Endodermal cell (in vitro differentiated cells): ENCODE measurements at regions not wholly inside any gene's neighbourhood (a gene's known extent, or its start where the extent isn't known, plus 50 kb on each side); places are given as distances from the start of the nearest gene placed in this dataset.

Source experiments
- DNase-seq: peaks from one replicate; pipeline ENCODE4 v3.0.0-alpha.2; 2017
- H3K27ac ChIP-seq: 2 replicates; pipeline ENCODE4 v1.5.1; 2013; ENCODE audit warnings: mild to moderate bottlenecking, low read depth, low read length, moderate library complexity
- H3K27me3 ChIP-seq: 2 replicates; pipeline ENCODE4 v1.6.1; 2013; ENCODE audit warnings: mild to moderate bottlenecking, low read length, moderate library complexity; ENCODE audit not compliant: insufficient read depth, control insufficient read depth, poor library complexity, severe bottlenecking
- H3K36me3 ChIP-seq: 2 replicates; pipeline ENCODE4 v1.7.0; 2013; ENCODE audit warnings: mild to moderate bottlenecking, low read length, moderate library complexity; ENCODE audit not compliant: control insufficient read depth, insufficient read depth
- H3K4me1 ChIP-seq: one replicate; pipeline ENCODE4 v1.7.0; 2013; ENCODE audit warnings: low read length; ENCODE audit not compliant: control insufficient read depth, insufficient read depth
- H3K4me3 ChIP-seq: 2 replicates; pipeline ENCODE4 v1.5.1; 2013; ENCODE audit warnings: mild to moderate bottlenecking, low read length, moderate library complexity
- H3K9ac ChIP-seq: 2 replicates; pipeline ENCODE4 v1.6.1; 2013; ENCODE audit warnings: mild to moderate bottlenecking, low read length, moderate library complexity; ENCODE audit not compliant: poor library complexity, severe bottlenecking; ENCODE audit errors: extremely low read depth
- H3K9me3 ChIP-seq: 2 replicates; pipeline ENCODE4 v1.6.1; 2013; ENCODE audit warnings: mild to moderate bottlenecking, low read length, moderate library complexity; ENCODE audit not compliant: control insufficient read depth
- H3K27ac Mint-ChIP-seq: 2 replicates; pipeline ENCODE4 v1.8.0; 2020; ENCODE audit warnings: mixed read lengths
- H3K27me3 Mint-ChIP-seq: 2 replicates; pipeline ENCODE4 v1.8.0; 2021; ENCODE audit warnings: mild to moderate bottlenecking, mixed read lengths; ENCODE audit not compliant: insufficient read depth
- H3K36me3 Mint-ChIP-seq: 2 replicates; pipeline ENCODE4 v1.8.0; 2020; ENCODE audit warnings: low read depth, mixed read lengths
- H3K4me1 Mint-ChIP-seq: 2 replicates; pipeline ENCODE4 v1.8.0; 2020; ENCODE audit warnings: mixed read lengths
- H3K4me3 Mint-ChIP-seq: 2 replicates; pipeline ENCODE4 v1.8.0; 2020; ENCODE audit warnings: mild to moderate bottlenecking, moderate library complexity, mixed read lengths
- H3K9me3 Mint-ChIP-seq: 2 replicates; pipeline ENCODE4 v1.8.0; 2020; ENCODE audit warnings: mild to moderate bottlenecking, mixed read lengths
- WGBS, 2 experiments: methylation state at CpG; one replicate each; pipeline versions ENCODE4 v1.1.5 to v1.1.7; 2013; ENCODE audit warnings: missing lambda C conversion rate in 2 of 2, mixed read lengths in 1 of 2; ENCODE audit not compliant: insufficient coverage in 1 of 2, insufficient read length in 1 of 2; 5-methylcytosine and 5-hydroxymethylcytosine counted together
- TF ChIP-seq, protein P1 (sequence below): fragments of 200-600 bp; sonication (generic); conservative IDR thresholded peaks from 2 replicates; pipeline ENCODE4 v1.5.0; 2021; ENCODE audit warnings: antibody characterized with exemption, mild to moderate bottlenecking

- Mint-ChIP-seq H3K27ac (no peak overlapping the region), H3K4me3 (no peak overlapping the region), H3K9me3 (no peaks in the 10 kb centered on the region), H3K36me3 (no peaks in the 10 kb centered on the region), H3K4me1 (peaks cover 3% of the 10 kb centered on the region), H3K27me3 (no peaks in the 10 kb centered on the region)
- H3K27me3 ChIP-seq: no peaks in the 10 kb centered on the region
- H3K9me3 ChIP-seq: no peaks in the 10 kb centered on the region
- no peak overlapping the region for H3K27ac ChIP-seq
- H3K4me3 ChIP-seq: no peak overlapping the region
- no peak overlapping the region for H3K9ac ChIP-seq
- TF ChIP-seq, protein P1, sequence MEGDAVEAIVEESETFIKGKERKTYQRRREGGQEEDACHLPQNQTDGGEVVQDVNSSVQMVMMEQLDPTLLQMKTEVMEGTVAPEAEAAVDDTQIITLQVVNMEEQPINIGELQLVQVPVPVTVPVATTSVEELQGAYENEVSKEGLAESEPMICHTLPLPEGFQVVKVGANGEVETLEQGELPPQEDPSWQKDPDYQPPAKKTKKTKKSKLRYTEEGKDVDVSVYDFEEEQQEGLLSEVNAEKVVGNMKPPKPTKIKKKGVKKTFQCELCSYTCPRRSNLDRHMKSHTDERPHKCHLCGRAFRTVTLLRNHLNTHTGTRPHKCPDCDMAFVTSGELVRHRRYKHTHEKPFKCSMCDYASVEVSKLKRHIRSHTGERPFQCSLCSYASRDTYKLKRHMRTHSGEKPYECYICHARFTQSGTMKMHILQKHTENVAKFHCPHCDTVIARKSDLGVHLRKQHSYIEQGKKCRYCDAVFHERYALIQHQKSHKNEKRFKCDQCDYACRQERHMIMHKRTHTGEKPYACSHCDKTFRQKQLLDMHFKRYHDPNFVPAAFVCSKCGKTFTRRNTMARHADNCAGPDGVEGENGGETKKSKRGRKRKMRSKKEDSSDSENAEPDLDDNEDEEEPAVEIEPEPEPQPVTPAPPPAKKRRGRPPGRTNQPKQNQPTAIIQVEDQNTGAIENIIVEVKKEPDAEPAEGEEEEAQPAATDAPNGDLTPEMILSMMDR: no peak
- no peaks in the 10 kb centered on the region for H3K4me1 ChIP-seq
- H3K36me3 ChIP-seq: no peaks in the 10 kb centered on the region
- WGBS, 2 experiments: 76 to 78% methylated on average over 1 to 5 of the region's 6 CpGs
- no peak for DNase-seq
Observed at GRCh38 chr10:125489731-125490130, 193.2 kb downstream of the TEX36 start.

DNA sequence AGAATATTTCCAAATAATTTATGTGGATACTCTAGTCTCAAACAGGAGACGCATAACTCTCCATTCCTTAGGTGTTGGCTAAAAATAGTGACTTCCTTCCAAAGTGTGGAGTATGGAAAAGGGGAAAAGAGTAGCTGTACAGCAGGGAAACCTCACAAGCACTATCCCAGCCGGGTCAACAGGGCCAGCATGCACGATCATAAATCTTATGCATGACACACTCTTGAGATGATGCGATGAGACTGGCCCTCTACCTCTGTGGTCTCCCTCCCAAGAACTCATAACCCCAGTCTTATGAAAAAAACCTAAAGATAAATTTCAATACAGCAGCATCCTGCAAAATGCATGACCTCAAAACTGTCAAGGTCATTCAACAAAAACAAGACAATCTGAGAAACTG lies 197.3 kb downstream of the TEX36 start:
- no peaks in the 10 kb centered on the region for H3K27me3 Mint-ChIP-seq
- H3K9me3 ChIP-seq: no peaks in the 10 kb centered on the region
- H3K9ac ChIP-seq: no peak overlapping the region
- no peaks in the 10 kb centered on the region for H3K9me3 Mint-ChIP-seq
- TF ChIP-seq, protein P1: no peak
- H3K36me3 Mint-ChIP-seq: no peaks in the 10 kb centered on the region
- peaks cover 18% of the 10 kb centered on the region for H3K4me1 Mint-ChIP-seq
- no peaks in the 10 kb centered on the region for H3K27me3 ChIP-seq
- H3K27ac Mint-ChIP-seq: no peak overlapping the region
- WGBS, 2 experiments: 96 to 100% methylated on average over 3 to 4 of the region's 4 CpGs
- H3K27ac ChIP-seq: no peak overlapping the region
- no peak for DNase-seq
- H3K4me3 Mint-ChIP-seq: no peak overlapping the region
- no peaks in the 10 kb centered on the region for H3K36me3 ChIP-seq
- no peak overlapping the region for H3K4me3 ChIP-seq
- no peaks in the 10 kb centered on the region for H3K4me1 ChIP-seq

DNA sequence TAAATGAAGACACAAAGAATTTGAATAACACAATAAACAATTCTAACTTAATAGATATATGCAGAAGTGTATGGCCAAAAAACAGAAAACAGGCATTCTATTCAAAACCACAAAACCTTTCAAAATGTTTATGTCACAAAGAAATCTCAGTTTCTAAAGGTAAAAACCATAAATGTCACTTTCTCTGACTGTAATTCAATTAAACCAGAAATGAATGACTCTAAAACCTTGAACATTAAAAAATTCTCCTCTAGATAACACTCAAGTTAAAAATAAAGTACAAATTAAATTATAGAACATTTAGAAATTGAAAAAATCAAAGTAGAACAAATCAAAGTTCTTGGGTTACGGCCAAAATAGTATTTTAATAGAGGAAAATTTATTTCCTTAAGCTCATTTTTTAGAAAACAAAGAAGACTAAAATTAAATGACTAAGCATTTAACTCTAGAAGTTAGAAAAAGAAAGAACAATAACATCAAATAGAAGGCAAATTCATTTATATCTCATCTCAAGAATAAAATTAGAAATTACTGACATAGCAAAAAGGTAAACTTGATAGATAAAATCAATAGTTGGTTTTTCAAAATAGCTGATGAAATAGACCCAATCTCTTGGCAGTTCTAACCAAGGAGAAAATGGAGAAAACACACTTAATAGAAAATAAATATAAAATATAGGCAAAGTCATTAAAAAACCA lies 198.8 kb downstream of the TEX36 start:
- no peak overlapping the region for H3K27ac ChIP-seq
- Mint-ChIP-seq H3K27ac (no peak overlapping the region), H3K4me3 (no peak overlapping the region), H3K27me3 (no peaks in the 10 kb centered on the region), H3K4me1 (peaks cover 32% of the 10 kb centered on the region), H3K36me3 (no peaks in the 10 kb centered on the region), H3K9me3 (no peaks in the 10 kb centered on the region)
- no peaks in the 10 kb centered on the region for H3K9me3 ChIP-seq
- no peak overlapping the region for H3K9ac ChIP-seq
- no peak overlapping the region for H3K4me3 ChIP-seq
- peaks cover 2% of the 10 kb centered on the region for H3K4me1 ChIP-seq
- no peak for DNase-seq
- no peaks in the 10 kb centered on the region for H3K27me3 ChIP-seq
- no peaks in the 10 kb centered on the region for H3K36me3 ChIP-seq
- WGBS, 2 experiments: no CpG with 5 or more reads among the region's 1 CpG
- TF ChIP-seq, protein P1: no peak
